K562 (cell line): ENCODE measurements at regions not wholly inside any gene's neighbourhood (a gene's known extent, or its start where the extent isn't known, plus 50 kb on each side); places are given as distances from the start of the nearest gene placed in this dataset.

Experiments
- EHMT2 ChIP-seq: fragments of 450-650 bp; IDR thresholded peaks from 2 replicates; pipeline ENCODE4 v1.6.1; 2018; ENCODE audit warnings: antibody characterized with exemption
- ETV1 ChIP-seq: fragments of 450-650 bp; conservative IDR thresholded peaks from 2 replicates; pipeline ENCODE4 v1.6.1; 2016; ENCODE audit warnings: missing genetic modification characterization, control low read depth, low read depth, missing compliant biosample characterization
- ETV6 ChIP-seq, 3 experiments: fragments of 150-350 bp in 1 of 3; sonication (generic) in 1 of 3; formaldehyde crosslinking in 1 of 3; IDR thresholded peaks; 2 replicates each; pipeline versions ENCODE4 v1.6.1 to v1.8.0; 2014 to 2022; ENCODE audit warnings: borderline replicate concordance in 2 of 3, low read depth in 2 of 3, antibody characterized with exemption in 1 of 3, low read length in 1 of 3, mild to moderate bottlenecking in 1 of 3, missing genetic modification reagents in 1 of 3
- JUND ChIP-seq, 2 experiments: IDR thresholded peaks; 2 replicates in 1 of 2; 3 replicates in 1 of 2; pipeline ENCODE4 v1.6.1; 2011; ENCODE audit warnings: borderline replicate concordance in 2 of 2, low read depth in 2 of 2, low read length in 2 of 2, improper control_type of control experiment in 1 of 2, missing biosample characterization in 1 of 2, missing genetic modification characterization in 1 of 2, missing genetic modification reagents in 1 of 2
- ZBTB40 ChIP-seq, 2 experiments: fragments of 450-650 bp in 1 of 2; sonication (generic) in 1 of 2; formaldehyde crosslinking in 1 of 2; IDR thresholded peaks; 2 replicates each; pipeline versions ENCODE4 v1.7.1 to v1.9.0; 2016 to 2022; ENCODE audit warnings: inconsistent platforms in 1 of 2, mild to moderate bottlenecking in 1 of 2, missing genetic modification reagents in 1 of 2
- ZKSCAN8 ChIP-seq: fragments of 200-800 bp; sonication (Bioruptor generic); IDR thresholded peaks from 2 replicates; pipeline ENCODE4 v1.6.1; 2016; ENCODE audit warnings: missing genetic modification characterization, missing compliant biosample characterization
- ZNF174 ChIP-seq: fragments of 250-450 bp; sonication (Bioruptor Pico); IDR thresholded peaks from 2 replicates; pipeline ENCODE4 v1.4.0; 2020; ENCODE audit warnings: mild to moderate bottlenecking
- TF ChIP-seq, protein P1 (sequence below), 3 experiments: IDR thresholded peaks in 2 of 3; conservative IDR thresholded peaks in 1 of 3; 2 replicates each; pipeline ENCODE4 v1.5.1; 2011 to 2012; ENCODE audit warnings: low read length in 3 of 3, mild to moderate bottlenecking in 3 of 3, control low read depth in 2 of 3, improper control_type of control experiment in 1 of 3, inconsistent platforms in 1 of 3, low read depth in 1 of 3, mixed read lengths in 1 of 3, moderate library complexity in 1 of 3; ENCODE audit not compliant: insufficient read depth in 2 of 3
- TF ChIP-seq, protein P2 (sequence below): fragments of 450-650 bp; conservative IDR thresholded peaks from 2 replicates; pipeline ENCODE4 v1.6.1; 2016; ENCODE audit warnings: missing genetic modification characterization, low read depth, mild to moderate bottlenecking, missing compliant biosample characterization, moderate library complexity

DNA sequence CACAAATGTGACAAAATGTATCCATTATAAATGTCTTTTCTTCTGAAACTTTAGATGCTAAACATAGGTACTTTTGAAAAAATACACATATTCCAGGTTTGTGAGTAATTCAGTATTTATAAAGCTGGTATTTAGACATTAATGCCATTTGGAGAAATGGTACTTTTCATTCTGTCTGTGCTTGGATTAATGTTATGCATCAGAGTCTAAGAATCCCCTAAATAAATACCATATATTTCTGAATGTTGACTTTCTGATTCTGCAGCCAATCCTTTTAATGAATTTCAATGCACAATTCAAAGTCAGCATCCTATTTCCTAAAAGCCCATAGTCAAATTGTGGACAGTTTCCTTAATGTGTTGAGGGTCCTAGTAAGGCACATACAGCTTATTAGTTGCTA is 145.0 kb downstream of the DKK1 start:
- TF ChIP-seq EHMT2 (no peak), ETV6 (IDR thresholded peaks at IDR 0.05; ENCODE audit: borderline replicate concordance in 1 of 2, low read depth in 2 of 2, low read length in 1 of 2) (no peak), ETV6 (CRISPR knock-in tag; IDR thresholded peaks at IDR 0.05; ENCODE audit: borderline replicate concordance) (no peak), ETV1 (tag) (no peak), ZNF174 (CRISPR knock-in tag) (no peak), JUND (IDR thresholded peaks at IDR 0.05; ENCODE audit: borderline replicate concordance, low read depth, low read length) (no peak), JUND (tag; IDR thresholded peaks at IDR 0.05; ENCODE audit: borderline replicate concordance, low read depth, low read length) (no peak), ZKSCAN8 (CRISPR knock-in tag) (no peak), ZBTB40 (IDR thresholded peaks at IDR 0.05) (no peak), ZBTB40 (CRISPR knock-in tag; IDR thresholded peaks at IDR 0.05) (no peak)
- TF ChIP-seq, protein P1, sequence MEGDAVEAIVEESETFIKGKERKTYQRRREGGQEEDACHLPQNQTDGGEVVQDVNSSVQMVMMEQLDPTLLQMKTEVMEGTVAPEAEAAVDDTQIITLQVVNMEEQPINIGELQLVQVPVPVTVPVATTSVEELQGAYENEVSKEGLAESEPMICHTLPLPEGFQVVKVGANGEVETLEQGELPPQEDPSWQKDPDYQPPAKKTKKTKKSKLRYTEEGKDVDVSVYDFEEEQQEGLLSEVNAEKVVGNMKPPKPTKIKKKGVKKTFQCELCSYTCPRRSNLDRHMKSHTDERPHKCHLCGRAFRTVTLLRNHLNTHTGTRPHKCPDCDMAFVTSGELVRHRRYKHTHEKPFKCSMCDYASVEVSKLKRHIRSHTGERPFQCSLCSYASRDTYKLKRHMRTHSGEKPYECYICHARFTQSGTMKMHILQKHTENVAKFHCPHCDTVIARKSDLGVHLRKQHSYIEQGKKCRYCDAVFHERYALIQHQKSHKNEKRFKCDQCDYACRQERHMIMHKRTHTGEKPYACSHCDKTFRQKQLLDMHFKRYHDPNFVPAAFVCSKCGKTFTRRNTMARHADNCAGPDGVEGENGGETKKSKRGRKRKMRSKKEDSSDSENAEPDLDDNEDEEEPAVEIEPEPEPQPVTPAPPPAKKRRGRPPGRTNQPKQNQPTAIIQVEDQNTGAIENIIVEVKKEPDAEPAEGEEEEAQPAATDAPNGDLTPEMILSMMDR (IDR thresholded peaks at IDR 0.05 in 2 of 3, conservative IDR thresholded peaks at IDR 0.05 in 1 of 3; ENCODE audit: insufficient read depth in 2 of 3, low read depth in 1 of 3, low read length in 3 of 3), result no peak
- TF ChIP-seq, protein P2, sequence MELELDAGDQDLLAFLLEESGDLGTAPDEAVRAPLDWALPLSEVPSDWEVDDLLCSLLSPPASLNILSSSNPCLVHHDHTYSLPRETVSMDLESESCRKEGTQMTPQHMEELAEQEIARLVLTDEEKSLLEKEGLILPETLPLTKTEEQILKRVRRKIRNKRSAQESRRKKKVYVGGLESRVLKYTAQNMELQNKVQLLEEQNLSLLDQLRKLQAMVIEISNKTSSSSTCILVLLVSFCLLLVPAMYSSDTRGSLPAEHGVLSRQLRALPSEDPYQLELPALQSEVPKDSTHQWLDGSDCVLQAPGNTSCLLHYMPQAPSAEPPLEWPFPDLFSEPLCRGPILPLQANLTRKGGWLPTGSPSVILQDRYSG (tag), result no peak
